HG03378 (cell line): ENCODE measurements at regions not wholly inside any gene's neighbourhood (a gene's known extent, or its start where the extent isn't known, plus 50 kb on each side); places are given as distances from the start of the nearest gene placed in this dataset.
"Not testable (repeated sequence)": the region's sequence is repeated elsewhere in the genome, so short reads cannot be mapped to it uniquely, and the experiment has no call there.

Experiments
- ATAC-seq: cut with Tn5 transposase; IDR thresholded peaks from one replicate; pipeline ENCODE4 v1.9.1; 2021; ENCODE audit warnings: mild to moderate bottlenecking, moderate library complexity; ENCODE audit not compliant: unreplicated experiment

DNA sequence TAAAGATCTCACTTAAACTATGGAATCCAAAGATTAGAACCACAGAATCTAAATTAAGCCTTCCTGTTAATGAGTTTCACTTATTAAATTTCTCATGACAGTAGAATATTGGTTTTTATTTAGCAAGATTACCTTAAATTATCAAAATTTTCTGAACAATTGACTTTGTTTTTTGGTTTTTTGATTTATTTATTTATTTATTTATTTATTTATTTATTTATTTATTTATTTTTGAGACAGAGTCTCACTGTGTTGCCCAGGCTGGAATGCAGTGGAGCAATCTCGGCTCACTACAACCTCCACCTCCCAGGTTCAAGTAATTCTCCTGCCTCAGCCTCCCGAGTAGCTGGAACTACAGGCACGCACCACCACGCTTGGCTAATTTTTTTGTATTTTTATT lies 538.6 kb downstream of the AMY1C start:
- not testable (repeated sequence) for ATAC-seq

DNA sequence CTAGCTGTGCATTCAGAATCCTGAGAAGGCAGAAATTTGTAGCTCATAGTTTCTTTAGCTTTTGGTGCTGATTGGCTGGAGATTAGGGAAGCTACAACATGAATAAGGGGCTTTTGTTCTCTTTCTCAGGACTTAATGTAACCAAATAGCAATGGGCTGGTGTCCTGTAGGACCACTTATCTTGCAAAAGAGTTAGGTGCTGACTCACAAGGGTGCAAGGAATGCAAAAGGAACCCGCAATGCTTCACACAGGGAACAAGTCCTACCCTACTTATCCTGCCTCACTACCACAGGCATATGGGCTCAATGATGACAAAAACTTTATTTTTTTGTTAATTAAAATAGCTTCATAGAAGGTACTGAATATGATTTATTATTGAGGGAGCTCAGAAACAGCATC lies 541.5 kb downstream of the AMY1C start:
- ATAC-seq: no peak

DNA sequence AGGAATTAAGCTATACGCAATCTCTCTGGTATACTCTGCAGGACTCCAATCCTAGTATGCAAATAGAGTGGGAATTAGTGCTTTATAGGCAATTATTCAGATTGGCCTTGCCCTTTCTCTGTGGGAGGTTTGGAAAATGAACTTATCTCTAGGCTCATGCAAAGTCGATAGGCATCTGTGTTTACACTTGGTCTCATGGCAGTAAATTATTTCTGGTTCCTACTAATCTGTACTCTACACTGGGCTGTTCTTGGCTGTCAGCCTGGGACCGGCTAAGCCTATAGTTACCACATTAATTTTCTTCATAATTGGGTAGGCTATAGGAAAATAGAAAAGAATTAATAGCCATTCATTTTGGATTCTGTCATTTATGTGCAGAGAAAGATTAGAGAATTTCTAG lies 544.6 kb downstream of the AMY1C start:
- no peak for ATAC-seq

GRCh38 chr1:104295511-104295910 lies 545.8 kb downstream of the AMY1C start:
- ATAC-seq: no peak

GRCh38 chr1:104309673-104310072 lies 560.0 kb downstream of the AMY1C start:
- ATAC-seq: no peak

DNA sequence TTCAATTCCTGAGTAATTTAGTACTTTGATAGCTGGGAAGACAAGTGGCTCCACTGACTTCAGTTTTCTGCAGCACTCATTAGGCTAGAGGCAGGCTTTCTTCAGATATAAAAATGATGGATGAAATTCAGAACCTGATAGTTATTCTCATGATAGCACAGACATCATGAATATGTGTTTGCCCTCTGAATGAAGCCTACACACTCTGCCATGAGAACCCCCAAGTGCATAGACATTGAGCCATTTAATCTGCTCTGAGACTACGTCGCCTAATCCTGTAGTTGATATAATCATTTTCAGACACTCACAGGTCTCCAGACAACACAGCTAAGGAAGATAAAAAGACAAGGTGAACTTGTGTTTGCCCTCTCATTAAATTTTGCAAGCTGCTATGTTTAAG lies 566.1 kb downstream of the AMY1C start:
- no peak for ATAC-seq

GRCh38 chr1:104322131-104322530 lies 572.4 kb downstream of the AMY1C start:
- no peak for ATAC-seq

DNA sequence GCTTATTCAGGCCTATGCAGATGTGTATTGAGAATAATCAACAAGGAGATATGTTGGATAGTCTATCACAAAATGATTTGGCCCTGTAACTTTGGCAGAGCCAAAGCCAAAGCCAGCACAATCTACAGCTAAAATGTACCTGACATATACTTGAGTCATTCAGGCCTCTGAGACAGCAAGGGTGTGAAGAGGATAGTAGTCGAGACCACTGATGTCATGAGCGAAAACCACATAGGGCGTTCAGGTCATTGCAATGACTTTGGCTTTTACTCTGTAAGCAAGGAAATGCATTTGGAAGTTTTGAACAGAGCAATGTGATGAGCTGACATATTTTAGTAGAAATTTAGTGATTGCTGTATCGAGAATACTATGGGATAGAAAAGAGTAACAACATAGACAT lies 579.6 kb downstream of the AMY1C start:
- no peak for ATAC-seq

DNA sequence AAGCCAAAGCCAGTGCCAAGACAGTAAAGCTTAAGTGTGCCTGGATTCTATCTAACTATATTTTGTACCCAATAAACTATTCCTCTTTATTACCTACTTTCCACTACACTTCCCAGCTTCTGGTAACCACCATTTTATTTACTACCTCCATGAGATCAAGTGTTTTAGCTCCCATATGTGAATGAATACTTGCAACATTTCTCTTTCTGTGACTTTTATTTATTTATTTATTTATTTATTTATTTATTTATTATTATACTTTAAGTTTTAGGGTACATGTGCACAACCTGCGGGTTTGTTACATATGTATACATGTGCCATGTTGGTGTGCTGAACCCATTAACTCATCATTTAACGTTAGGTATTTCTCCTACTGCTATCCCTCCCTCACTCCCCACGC lies 582.1 kb downstream of the AMY1C start:
- ATAC-seq: no peak

- ATAC-seq: not testable (repeated sequence)
Observed at GRCh38 chr1:104337927-104338326, 588.2 kb downstream of the AMY1C start.

- no peak for ATAC-seq
Observed at GRCh38 chr1:104341944-104342343, 592.2 kb downstream of the AMY1C start.

- no peak for ATAC-seq
Observed at GRCh38 chr1:104348277-104348676, 598.6 kb downstream of the AMY1C start.

DNA sequence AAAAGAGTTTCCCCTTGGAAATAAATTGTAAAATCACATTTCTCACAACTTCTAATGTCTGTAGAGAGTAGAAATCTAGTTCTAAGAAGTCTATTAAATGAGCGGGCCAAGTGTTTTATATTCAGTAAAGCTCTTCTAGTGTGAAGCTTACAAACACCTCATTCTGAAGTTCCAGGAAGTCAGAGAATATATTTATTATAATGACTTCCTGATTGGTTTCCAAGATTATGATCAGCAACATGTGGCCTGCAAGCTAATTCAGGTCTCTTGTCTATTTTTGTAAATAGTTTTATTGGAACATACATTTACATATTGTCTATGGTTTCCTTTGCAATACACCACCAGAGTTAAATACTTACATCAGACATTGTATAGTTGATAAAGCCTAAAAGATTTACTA lies 603.9 kb downstream of the AMY1C start:
- no peak for ATAC-seq

GRCh38 chr1:104358086-104358485 lies 608.4 kb downstream of the AMY1C start:
- no peak for ATAC-seq

DNA sequence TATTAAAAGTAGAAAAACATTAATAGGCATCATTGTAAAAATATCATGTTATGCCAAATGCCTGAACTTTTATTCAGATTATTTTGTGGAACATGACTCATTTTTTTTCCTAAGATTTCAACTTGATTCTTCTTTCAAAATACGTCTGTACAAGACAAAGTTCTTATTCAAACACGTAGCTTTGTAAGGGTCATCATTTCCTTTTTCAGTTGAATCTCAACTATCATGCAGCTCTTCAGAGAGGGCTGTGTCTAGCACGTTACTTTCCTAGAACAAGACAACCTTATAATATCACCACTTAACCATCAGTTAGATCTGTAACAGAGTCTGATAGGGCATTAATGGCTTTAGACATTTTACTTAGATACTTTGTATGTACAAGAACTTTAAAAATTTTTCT lies 608.9 kb downstream of the AMY1C start:
- ATAC-seq: no peak

DNA sequence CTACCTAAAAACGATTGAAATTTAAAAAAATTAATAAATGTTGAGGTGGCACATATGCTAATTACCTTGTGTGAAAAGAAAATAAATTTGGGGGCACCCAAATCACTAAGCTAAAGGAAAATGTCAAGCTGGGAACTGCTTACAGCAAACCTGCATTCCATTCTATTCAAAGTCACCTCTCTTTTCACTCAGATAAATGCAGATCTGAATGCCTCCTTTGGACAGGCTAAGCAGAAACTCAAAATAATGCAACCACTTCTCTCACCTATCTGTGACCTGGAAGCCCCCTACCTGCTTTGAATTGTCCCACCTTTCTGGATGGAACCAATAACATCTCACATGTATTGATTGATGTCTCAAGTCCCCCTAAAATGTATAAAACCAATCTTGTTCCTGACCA lies 628.7 kb downstream of the AMY1C start:
- no peak for ATAC-seq

DNA sequence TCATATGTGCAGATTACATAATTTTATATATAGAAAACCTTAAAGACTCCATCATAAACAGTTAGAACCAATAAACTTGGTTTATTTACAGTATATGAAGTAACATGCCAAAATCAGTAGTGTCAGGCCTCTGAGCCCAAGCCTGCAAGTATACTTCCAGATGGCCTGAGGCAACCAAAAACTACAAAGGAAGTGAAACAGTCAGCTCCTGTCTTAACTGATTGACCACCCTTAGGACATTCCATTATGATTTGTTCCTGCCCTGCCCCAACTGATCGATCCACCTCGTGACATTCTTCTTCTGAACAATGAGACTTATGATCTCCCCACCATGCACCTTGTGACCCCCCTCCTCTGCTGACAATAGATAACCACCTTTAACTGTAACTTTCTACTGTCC lies 630.3 kb downstream of the AMY1C start:
- ATAC-seq: no peak

DNA sequence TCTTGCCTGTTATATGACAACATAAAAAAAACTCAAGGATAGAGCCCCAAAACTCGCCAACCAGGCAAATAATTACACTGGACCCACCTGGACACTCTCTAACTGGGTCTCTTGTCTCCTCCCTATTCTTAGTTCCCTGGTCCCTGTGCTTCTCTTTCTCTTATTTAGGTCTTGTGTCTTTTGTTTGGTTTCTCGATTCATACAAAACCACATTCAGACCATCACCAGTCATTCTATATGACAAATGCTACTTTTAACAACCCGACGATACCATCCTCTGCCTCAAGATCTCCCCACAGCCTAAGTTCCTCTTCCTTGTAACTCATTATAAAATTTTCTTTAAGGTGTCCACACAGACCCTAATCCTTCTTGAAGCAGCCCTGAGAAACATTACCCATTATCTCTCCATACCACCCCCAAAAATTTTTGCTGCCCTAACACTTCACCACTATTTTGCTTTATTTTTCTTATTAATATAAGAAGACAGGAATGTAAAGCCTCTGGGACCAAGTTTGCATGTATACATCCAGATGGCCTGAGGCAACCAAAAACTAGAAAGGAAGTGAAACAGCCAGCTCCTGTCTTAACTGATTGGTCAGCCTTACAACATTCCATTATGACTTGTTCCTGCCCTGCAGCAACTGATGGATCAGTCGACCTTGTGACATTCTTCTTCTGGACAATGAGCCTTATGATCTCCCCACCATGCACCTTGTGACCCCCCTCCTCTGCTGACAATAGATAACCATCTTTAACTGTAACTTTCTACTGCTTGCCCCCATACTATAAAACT lies 638.2 kb downstream of the AMY1C start:
- no peak for ATAC-seq

DNA sequence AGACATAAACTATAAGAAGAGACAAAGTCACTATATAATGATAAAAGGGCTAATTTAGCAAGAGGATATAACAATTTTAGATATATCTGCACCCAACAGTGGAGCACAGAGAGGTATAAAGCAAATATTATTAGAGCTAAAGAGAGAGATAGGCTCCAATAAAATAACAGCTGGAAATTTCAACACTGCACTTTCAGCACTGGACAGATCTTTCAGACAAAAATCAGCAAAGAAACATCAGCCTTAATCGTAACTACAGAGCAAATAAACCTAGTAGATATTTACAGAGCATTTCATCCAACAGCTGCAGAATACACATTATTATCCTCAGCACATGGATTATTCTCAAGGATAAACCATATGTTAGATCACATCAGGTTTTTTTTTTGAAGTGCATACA lies 642.9 kb downstream of the AMY1C start:
- ATAC-seq: no peak

GRCh38 chr1:104402178-104402577 lies 652.5 kb downstream of the AMY1C start:
- no peak for ATAC-seq

GRCh38 chr1:104403883-104404282 lies 654.2 kb downstream of the AMY1C start:
- no peak for ATAC-seq

DNA sequence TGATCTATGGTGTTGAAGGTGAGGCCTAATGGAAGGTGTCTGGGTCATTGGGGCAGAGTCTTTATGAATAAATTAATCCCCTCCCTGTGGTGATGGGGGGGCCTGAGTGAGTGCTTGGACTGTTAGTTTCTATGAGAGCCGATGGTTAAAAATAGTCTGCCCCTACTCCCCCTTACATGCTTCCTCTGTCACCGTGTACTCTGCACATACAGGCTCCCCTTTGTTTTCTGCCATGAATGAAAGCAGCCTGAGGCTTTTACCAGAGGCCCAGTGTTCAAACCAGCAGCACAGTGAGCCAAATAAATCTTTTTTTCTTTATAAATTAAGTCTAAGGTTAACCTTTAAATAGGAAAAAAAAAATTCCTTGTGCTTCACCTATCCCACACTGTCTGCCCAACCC lies 657.0 kb downstream of the AMY1C start:
- ATAC-seq: no peak

DNA sequence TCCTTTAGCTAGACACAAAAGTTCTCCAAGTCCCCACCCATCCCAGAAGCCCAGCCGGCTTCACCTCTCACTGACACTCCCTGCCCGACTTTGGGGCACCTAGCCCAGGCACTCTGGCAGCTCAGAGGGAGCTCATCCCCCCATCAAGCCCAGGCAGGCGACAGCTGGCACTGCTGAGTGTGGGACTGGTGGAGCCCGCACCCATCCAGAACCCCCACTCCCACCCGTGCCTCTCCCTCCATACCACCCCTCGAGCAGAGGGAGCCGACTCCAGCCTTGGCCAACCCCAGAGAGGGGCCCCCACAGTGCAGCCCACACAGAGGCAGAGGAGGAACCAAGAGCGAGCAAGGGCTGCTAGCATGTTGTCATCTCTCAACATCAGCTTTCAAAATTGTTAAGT lies 658.6 kb downstream of the AMY1C start:
- no peak for ATAC-seq
